ENCODE measurements at regions not wholly inside any gene's neighbourhood (a gene's known extent, or its start where the extent isn't known, plus 50 kb on each side); places are given as distances from the start of the nearest gene placed in this dataset.
"Not testable (repeated sequence)": the region's sequence is repeated elsewhere in the genome, so short reads cannot be mapped to it uniquely, and the experiment has no call there.

DNA sequence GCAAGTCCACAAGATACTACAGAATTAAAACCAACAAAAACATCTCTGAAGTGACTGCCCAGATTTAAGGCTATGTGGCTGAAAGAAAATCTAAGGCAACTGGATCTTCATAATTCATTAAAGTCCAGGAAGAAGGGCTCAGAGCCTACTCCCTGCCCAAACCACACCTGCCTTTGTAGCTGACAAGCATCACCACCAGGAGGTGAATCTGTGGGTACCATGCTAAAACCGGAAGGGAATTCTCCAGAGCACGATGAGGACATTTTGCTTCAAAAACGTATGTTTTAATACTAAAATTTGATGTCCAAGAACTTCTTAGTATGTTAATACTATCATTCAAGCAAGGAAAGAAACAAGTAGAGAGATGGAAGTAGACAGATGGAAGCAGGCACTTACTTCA lies 495.9 kb upstream of the NECTIN3 start:
- no peak for DNase-seq (ENCODE audit: low read depth in 4 of 4, low spot score in 3 of 4)

- no peak for DNase-seq (ENCODE audit: low read depth in 4 of 4, low spot score in 3 of 4)
Measured at GRCh38 chr3:110576960-110577359, 494.7 kb upstream of the NECTIN3 start.

DNA sequence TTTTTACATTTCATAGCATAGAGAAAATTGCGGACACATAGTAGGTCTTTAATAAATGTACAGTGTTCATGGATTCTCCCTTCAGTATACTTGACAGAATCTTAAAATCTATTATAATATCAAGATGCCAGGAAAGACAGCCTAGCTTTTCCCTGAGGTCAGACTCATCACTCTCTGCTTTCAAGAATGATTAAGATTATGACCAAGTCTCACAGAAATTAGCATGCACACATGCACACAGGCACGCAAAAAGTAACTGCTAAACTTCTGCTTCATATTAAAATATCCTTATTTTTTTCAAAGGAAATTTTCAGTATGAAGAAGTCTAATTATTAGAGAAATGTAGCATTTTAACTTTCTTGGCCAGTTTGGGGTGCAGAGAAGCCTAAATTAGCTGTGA lies 493.8 kb upstream of the NECTIN3 start:
- DNase-seq (ENCODE audit: low read depth in 4 of 4, low spot score in 3 of 4): no peak

DNA sequence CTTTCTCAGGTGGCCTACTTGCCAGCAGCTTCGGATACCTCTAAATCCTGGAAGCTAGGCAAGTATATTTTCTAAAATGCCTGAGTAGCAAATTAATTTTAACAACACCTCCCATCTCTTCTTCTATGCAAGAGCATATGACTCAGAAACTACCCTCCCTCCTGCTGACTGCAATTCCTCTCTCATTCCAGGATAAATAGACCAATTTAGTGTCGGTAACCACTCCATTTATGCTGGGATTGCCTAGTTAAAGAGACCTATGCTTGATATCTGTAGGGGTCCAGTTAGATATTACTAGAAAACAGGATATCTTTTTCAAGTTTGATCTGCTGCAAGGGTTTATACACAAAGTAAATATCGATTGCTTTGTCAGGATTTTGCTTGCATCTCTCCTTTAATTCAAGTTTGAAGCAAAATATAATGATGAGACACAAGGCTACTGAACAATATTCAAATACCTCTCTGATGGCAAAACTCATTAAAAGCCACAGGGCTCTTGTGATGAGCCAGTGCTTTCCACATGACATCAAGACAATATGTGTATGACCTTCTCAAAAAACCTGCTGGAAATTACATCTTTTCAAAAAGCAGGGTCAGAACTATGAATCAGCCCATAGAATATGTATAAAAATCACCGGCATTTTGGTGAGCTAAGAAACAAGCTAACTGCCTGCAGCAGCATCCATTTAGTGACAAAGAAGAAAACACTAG lies 491.6 kb upstream of the NECTIN3 start:
- no peak for DNase-seq (ENCODE audit: low read depth in 4 of 4, low spot score in 3 of 4)

DNA sequence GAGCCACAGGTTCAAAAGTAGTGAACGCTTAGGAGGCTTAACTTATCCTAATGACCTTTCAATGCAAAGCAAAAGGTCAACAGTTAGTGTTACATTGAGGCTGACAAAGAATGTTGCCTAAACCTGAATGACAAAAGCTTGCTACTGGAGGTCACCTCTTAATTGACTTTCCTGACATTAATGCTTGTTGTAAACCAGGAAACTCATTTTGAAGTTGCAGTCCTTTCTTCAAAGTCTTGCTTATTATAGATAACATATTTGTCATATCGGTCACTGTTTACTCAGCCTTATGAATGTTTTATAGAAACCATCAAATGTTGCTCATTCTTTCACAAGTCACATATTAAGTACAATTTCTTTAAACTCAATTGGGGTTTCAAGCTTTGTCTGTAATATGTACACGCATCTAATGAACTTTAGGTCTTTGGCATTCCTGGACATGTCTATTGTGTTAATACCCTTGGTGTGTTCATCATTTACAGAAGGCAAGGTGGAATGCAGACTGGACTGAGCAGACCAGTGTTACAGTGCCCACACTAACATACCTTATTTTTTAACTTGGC lies 488.2 kb upstream of the NECTIN3 start:
- DNase-seq (ENCODE audit: low read depth in 4 of 4, low spot score in 3 of 4): no peak

DNA sequence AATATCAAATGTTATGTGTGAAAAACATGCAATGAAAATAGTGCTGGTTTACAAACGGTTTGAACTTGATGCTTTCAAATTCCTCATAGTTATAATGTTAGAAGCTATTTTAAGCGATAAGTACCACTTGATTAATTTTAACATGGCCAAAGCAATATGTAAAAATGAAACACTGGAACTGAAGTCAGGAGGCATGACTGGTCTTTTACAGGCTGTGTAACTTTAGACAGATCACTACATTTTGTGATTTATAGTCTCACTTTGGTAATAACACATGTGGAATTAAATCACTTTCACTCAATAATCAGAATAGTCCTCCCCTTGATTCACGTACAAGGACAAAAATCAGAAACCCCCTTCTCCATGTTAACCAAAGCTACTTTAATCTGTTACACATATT lies 482.7 kb upstream of the NECTIN3 start:
- no peak for DNase-seq (ENCODE audit: low read depth in 4 of 4, low spot score in 3 of 4)

- DNase-seq (ENCODE audit: low read depth in 4 of 4, low spot score in 3 of 4): no peak
Measured at GRCh38 chr3:110589341-110589740, 482.3 kb upstream of the NECTIN3 start.

GRCh38 chr3:110593749-110594148 lies 477.9 kb upstream of the NECTIN3 start:
- DNase-seq (ENCODE audit: low read depth in 4 of 4, low spot score in 3 of 4): no peak

GRCh38 chr3:110598847-110599490 lies 472.6 kb upstream of the NECTIN3 start:
- no peak for DNase-seq (ENCODE audit: low read depth in 4 of 4, low spot score in 3 of 4)

DNA sequence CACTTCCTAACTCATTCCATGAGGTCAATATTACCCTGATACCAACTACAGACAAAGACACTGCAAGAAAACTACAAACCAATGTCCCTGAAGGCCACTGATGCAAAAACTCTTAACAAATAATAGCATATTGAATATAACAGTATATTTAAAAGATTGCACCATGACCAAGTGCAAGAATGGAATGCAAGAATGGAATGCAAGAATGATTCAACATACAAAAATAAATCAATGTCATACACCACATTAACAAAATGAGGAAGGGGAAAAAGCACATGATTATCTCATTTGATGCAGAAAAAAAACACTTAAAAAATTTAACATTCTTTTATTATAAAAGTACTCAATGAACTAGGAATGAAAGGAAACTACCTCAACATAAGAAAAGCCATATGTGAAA lies 463.1 kb upstream of the NECTIN3 start:
- DNase-seq (ENCODE audit: low read depth in 4 of 4, low spot score in 3 of 4): no peak

DNA sequence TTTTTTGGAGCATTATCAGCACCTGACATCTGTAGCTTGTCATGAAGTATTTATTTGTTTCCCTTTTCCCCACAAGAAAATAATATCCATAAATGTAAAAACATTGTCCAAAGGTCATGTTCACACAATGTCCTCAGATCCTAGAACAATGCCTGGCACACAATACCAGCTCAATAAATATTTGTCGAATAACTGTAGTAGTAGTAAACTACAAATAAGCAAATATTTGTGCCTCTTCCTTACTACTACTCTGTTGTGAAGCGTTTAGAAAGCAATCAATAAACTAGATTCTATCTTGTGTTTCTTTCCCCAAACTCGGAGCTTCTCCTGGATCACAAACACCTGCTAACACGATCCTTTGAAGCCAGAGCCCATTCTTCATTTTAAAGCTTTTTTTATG lies 459.6 kb upstream of the NECTIN3 start:
- DNase-seq (ENCODE audit: low read depth in 4 of 4, low spot score in 3 of 4): no peak

DNA sequence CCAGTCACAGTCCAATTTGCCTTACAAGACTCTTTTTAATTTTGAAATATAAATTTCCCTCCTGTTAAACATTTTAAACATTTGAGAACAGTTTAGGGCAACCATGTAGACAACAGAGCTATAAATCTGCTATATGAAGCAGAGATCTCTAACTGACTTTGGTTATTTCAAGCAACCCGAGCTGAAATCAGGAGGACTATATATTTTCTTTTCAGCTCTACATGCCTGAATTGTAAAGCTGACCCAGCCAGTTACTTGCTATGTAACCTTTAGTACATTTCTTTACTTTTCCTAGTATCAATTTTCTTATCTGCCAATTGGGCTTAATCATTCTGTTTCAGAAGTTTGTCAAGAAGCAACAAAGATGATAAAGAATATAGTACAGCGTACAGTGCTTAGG lies 457.4 kb upstream of the NECTIN3 start:
- no peak for DNase-seq (ENCODE audit: low read depth in 4 of 4, low spot score in 3 of 4)

- DNase-seq (ENCODE audit: low read depth in 4 of 4, low spot score in 3 of 4): no peak
Measured at GRCh38 chr3:110615454-110615853, 456.2 kb upstream of the NECTIN3 start.

DNA sequence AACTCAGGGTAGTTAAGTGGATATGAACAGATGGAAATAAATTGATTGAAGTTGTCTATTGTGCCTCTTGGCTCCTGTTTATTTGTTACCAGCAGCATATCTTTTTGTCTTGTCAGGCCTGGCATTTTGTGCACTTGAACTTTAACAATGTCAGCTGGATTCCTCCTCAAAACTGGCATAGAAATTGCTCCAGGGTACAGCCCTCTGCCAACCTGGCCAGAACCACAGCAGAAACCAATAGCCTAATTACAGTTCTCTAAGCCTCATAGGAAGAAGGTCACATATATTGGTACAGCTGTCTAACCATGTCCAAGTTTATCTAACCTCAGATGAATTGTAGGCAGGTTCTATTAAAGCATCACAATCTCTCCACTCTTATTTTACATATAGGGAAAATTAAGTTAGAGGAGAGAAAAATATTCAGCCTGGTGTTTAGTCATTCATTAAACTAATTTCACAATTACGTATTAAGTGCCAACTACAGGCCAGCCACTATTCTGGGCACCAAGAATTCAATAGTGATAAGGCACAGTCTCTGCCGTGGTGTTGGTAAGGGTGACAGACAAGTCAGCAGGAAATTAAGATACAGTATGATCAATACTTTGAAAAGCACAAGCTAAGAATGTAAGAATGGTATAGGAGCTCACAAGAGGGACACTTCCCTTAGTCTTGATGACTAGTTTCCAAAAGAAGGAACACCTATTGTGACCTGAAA lies 452.9 kb upstream of the NECTIN3 start:
- DNase-seq (ENCODE audit: low read depth in 4 of 4, low spot score in 3 of 4): no peak

- DNase-seq (ENCODE audit: low read depth in 4 of 4, low spot score in 3 of 4): no peak
Measured at GRCh38 chr3:110620118-110620517, 451.5 kb upstream of the NECTIN3 start.

DNA sequence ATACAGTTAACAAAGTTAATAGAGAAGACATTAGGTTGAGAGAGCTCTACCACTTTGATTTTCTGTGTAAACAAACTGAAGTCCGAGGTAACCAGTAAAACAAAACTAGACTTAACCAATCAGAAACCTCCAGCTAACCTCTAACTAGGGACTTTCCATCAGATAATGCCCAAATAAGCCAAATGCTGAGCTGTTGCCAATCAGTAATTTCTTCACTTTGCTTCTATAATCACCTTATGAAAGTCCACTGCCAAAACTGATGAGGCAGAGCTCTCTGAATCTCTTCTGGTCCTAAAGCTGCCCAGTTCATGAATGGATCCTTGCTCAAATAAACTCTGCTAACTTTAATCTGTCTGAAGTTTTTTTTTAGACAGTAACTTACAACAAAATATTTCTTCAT lies 448.0 kb upstream of the NECTIN3 start:
- DNase-seq (ENCODE audit: low read depth in 4 of 4, low spot score in 3 of 4): no peak

DNA sequence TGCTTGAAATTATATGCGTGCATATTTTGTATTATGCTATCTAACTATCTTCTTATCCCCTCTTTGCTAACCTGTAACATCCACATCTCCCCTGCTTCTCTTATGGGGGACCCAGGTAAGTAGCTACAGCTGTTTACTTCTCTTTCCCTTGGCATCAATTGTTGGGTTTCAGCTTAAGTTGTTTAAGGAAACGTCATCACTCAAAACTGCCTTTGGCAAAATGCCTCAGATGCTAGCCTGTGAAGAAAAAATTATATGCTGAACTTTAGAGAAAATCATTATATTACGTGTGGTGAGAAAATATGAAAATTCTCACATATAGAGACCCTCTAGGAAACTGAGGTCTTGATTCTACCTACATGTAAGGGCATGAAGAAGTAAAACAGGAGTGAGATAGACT lies 447.0 kb upstream of the NECTIN3 start:
- DNase-seq (ENCODE audit: low read depth in 4 of 4, low spot score in 3 of 4): no peak

GRCh38 chr3:110625201-110625747 lies 446.3 kb upstream of the NECTIN3 start:
- no peak for DNase-seq (ENCODE audit: low read depth in 4 of 4, low spot score in 3 of 4)

GRCh38 chr3:110626652-110627111 lies 444.9 kb upstream of the NECTIN3 start:
- DNase-seq (ENCODE audit: low read depth in 4 of 4, low spot score in 3 of 4): not testable (repeated sequence)

GRCh38 chr3:110628650-110629301 lies 442.8 kb upstream of the NECTIN3 start:
- DNase-seq (ENCODE audit: low read depth in 4 of 4, low spot score in 3 of 4): no peak

DNA sequence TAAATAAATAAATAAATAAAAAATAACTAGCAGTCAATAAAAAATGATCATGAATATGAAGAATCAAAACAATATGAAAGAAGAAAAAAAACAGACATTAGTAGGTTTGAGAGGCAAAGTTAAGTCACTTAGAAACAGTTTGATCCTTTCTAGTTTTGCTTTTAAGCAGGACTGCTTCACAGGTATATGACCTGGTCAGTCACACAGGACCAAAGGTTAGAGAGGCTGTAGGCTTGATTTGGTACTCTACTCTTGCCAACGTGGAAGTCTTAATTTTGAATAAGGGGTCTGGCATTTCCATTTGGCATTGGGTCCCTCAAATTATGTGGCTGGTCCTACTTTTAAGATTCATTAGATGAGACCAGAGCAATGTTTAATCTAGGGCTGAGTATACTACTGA lies 441.7 kb upstream of the NECTIN3 start:
- no peak for DNase-seq (ENCODE audit: low read depth in 4 of 4, low spot score in 3 of 4)

All from left renal pelvis (tissue), 4 donors.